Central memory CD8-positive, alpha-beta T cell (primary cell): ENCODE measurements at regions not wholly inside any gene's neighbourhood (a gene's known extent, or its start where the extent isn't known, plus 50 kb on each side); places are given as distances from the start of the nearest gene placed in this dataset.

ENCODE experiments used
- ATAC-seq: fragments of 150-1000 bp; cut with Tn5 transposase; replicated peaks from 2 replicates; pipeline ENCODE4 v1.10.0; 2022; ENCODE audit warnings: mild to moderate bottlenecking, moderate FRiP score, moderate number of reproducible peaks; ENCODE audit not compliant: poor library complexity, severe bottlenecking; ENCODE audit errors: extremely low read depth
- DNase-seq, 2 donors: peaks; one replicate each; pipeline ENCODE4 v3.0.0; 2021; ENCODE audit warnings: low spot score in 2 of 2
- H3K27ac Mint-ChIP-seq: one replicate; pipeline ENCODE4 v1.8.0; 2022; ENCODE audit warnings: low read depth, mild to moderate bottlenecking, moderate library complexity, mixed read lengths
- H3K27me3 Mint-ChIP-seq: one replicate; pipeline ENCODE4 v1.8.0; 2022; ENCODE audit warnings: mixed read lengths
- H3K36me3 Mint-ChIP-seq: one replicate; pipeline ENCODE4 v1.8.0; 2022; ENCODE audit warnings: mild to moderate bottlenecking, moderate library complexity, mixed read lengths; ENCODE audit not compliant: insufficient read depth
- H3K4me1 Mint-ChIP-seq: one replicate; pipeline ENCODE4 v1.8.0; 2022; ENCODE audit warnings: mixed read lengths
- H3K4me3 Mint-ChIP-seq: one replicate; pipeline ENCODE4 v1.8.0; 2022; ENCODE audit warnings: mild to moderate bottlenecking, moderate library complexity, mixed read lengths
- H3K9me3 Mint-ChIP-seq: one replicate; pipeline ENCODE4 v1.8.0; 2022; ENCODE audit warnings: mixed read lengths

DNA sequence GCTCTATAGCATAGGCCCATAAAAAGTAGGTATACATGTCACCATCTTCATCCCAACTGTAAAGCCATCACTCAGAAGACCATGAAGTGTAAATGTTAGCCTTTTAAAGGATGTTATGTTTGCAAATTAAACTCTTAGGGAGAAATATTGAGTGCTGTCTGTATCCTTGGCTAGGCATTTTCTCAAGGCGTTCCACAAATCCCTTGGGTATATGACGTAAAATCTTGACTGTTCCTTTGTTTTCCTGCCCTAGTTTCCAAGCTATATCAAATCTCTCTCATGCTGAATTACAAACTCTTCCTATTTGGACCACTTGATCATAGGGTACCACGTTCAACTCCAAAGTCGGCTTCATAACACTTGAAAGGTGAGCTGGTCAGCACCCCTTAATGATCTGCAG lies 486.2 kb downstream of the HDGFL1 start:
- Mint-ChIP-seq H3K27me3 (no peaks in the 10 kb centered on the region), H3K36me3 (no peaks in the 10 kb centered on the region), H3K9me3 (peaks cover 12% of the 10 kb centered on the region), H3K4me3 (no peak overlapping the region), H3K4me1 (no peaks in the 10 kb centered on the region), H3K27ac (no peak overlapping the region)
- ATAC-seq (no peak), DNase-seq (no peak)

DNA sequence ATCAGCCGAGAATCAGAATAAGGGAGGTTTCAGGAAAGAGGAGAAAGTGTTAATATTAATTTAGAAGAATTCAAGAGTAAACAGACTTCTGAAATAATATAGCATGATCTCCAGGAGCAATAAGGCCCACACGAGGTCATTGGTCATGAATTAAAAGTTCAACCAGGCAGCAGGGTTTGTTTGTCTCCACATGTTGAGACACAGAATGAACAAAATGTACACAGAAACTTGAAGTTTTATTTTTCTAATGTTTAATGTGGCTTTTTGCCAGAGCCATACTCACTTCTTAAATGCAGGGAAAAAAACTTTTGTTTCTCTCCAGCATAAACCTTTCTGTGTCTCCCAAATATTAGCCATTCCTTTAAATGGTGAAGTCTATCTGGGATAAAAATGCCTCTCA lies 504.5 kb downstream of the HDGFL1 start:
- H3K4me1 Mint-ChIP-seq, result no peaks in the 10 kb centered on the region
- H3K4me3 Mint-ChIP-seq, result no peak overlapping the region
- no peak overlapping the region for H3K27ac Mint-ChIP-seq
- no peaks in the 10 kb centered on the region for H3K27me3 Mint-ChIP-seq
- ATAC-seq (no peak), DNase-seq (no peak)
- H3K9me3 Mint-ChIP-seq, result peaks cover 15% of the 10 kb centered on the region
- H3K36me3 Mint-ChIP-seq, result no peaks in the 10 kb centered on the region

DNA sequence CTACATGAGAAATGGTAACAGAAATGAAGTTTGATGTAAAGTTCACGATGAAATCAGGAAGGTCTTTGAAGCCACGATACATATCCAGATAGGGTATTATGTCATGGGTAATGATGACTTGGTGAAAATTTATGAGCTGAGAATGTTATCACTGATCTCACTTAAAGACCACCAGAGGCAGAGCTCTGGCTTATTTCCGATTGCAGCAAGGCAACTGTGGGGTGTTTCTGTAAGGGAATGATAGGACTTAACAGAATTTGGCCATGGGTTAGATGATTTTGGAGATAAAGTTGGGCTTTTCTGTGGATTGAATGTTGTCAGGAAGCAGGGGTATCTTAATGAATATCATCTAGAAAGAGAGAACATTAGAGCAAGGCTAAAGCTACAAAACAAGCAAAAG lies 508.4 kb downstream of the HDGFL1 start:
- H3K9me3 Mint-ChIP-seq, result peaks cover 14% of the 10 kb centered on the region
- no peak overlapping the region for H3K27ac Mint-ChIP-seq
- no peaks in the 10 kb centered on the region for H3K4me1 Mint-ChIP-seq
- H3K4me3 Mint-ChIP-seq, result no peak overlapping the region
- no peak for DNase-seq
- ATAC-seq, result no peak
- no peaks in the 10 kb centered on the region for H3K27me3 Mint-ChIP-seq
- no peaks in the 10 kb centered on the region for H3K36me3 Mint-ChIP-seq

DNA sequence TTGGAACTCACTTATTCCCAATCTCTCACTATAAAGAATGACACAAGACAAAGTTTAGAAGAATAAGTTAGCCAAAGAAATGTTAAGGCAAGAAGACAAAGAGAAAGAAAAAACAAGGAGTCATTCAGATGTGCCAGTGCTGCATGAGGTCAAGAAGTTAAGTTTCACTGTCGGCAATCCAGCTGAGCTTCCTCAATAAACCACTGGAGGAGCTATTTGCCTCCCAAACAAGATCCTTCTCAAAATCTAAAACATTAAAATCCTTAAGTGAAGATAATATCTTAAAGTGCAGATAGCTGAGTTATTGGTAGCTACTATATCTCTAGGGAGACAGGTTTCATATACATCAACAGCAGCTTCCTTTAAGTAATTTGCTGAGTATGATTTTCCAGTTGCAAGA lies 512.3 kb downstream of the HDGFL1 start:
- Mint-ChIP-seq H3K27me3 (no peaks in the 10 kb centered on the region), H3K9me3 (peaks cover 4% of the 10 kb centered on the region)

DNA sequence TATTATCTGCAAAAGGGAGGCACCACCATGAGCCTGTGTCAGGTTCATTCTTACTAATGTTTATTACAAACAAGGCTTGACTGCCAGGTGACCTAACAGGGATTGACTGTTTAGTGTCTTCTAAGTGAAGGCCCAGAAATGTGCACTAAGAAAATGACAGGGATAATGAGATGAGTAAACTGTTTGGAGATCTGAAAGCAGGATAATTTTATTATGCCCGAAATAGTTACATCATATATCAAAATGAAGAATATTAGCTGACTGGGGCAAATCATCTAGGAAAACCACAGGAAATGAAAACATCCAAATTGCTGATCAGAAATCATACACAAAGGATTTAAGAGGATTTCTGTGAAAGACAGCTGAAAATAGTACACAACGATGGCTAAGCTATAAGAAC lies 516.7 kb downstream of the HDGFL1 start:
- no peaks in the 10 kb centered on the region for H3K27me3 Mint-ChIP-seq
- H3K4me1 Mint-ChIP-seq, result no peaks in the 10 kb centered on the region
- H3K4me3 Mint-ChIP-seq, result no peak overlapping the region
- no peak for ATAC-seq
- no peak overlapping the region for H3K27ac Mint-ChIP-seq
- no peak for DNase-seq
- H3K9me3 Mint-ChIP-seq, result peaks cover 13% of the 10 kb centered on the region
- no peaks in the 10 kb centered on the region for H3K36me3 Mint-ChIP-seq

More for the DNA sequence above, 512.3 kb downstream of the HDGFL1 start:
- ATAC-seq, result no peak
- no peak overlapping the region for H3K4me3 Mint-ChIP-seq
- no peaks in the 10 kb centered on the region for H3K4me1 Mint-ChIP-seq
- H3K27ac Mint-ChIP-seq, result no peak overlapping the region
- no peak for DNase-seq
- H3K36me3 Mint-ChIP-seq, result no peaks in the 10 kb centered on the region

DNA sequence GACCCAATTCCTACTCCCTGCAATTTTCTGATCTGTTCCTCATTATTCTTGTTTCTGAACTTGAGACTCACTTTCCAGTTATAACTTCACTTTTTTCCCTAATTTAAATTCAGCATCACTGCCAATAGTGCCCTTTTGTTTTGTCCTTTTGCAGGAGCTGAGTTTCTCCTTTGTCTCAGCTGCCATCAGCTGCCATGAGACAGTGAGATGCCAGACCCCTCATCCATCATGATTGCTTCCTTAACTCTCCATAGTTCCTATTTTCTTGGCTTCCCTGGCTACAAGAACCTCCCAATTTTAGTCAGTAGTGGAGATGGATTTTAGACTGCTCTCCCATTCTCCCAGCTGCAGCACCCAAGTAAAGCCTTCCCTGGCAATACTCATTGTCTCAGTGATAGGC lies 518.1 kb downstream of the HDGFL1 start:
- ATAC-seq, result no peak
- H3K36me3 Mint-ChIP-seq, result no peaks in the 10 kb centered on the region

DNA sequence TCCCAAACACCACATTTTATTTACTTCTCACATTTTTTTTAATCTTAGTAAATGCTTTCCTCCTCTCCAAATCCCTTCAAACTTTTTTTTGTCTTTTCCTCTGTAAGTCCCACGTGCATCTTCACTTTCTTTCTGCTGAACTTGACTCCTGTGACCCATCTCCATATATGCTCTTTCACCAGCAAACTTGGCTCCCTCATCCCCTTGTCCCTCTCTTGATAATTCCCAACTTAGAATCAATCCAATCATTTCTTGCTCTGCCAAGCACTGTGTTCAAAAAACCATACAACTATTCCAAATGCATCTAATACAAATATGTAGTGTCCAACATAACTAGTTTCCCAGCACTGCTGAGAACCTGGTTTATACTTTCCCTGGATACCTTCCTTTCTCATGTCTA lies 519.4 kb downstream of the HDGFL1 start:
- H3K27ac Mint-ChIP-seq, result no peak overlapping the region
- H3K9me3 Mint-ChIP-seq, result peaks cover 18% of the 10 kb centered on the region
- H3K27me3 Mint-ChIP-seq, result no peaks in the 10 kb centered on the region
- ATAC-seq (no peak), DNase-seq (no peak)
- no peak overlapping the region for H3K4me3 Mint-ChIP-seq
- H3K36me3 Mint-ChIP-seq, result no peaks in the 10 kb centered on the region
- H3K4me1 Mint-ChIP-seq, result no peaks in the 10 kb centered on the region

More for the DNA sequence above, 518.1 kb downstream of the HDGFL1 start:
- Mint-ChIP-seq H3K9me3 (peaks cover 18% of the 10 kb centered on the region), H3K4me1 (no peaks in the 10 kb centered on the region), H3K4me3 (no peak overlapping the region), H3K27ac (no peak overlapping the region), H3K27me3 (no peaks in the 10 kb centered on the region)
- DNase-seq, result no peak

DNA sequence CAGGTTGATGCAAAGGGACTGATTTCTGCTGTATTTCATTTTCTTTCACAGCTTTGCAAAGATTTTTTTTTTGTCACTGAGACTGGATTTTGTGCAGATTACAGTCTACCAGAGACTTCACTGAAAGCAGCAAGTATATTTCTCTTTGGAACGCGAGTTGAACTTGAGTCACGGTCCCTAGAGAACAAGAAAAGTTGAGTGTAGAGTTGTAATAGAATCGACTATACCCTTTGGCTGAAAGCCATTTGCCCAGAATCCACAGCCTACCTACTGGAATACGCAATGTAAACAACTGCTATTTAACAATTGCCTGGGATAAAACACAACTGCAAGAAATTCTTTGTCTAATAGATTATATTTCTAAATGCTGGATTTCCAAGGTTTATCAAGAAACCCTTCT lies 520.6 kb downstream of the HDGFL1 start:
- Mint-ChIP-seq H3K4me1 (no peaks in the 10 kb centered on the region), H3K36me3 (no peaks in the 10 kb centered on the region), H3K4me3 (no peak overlapping the region), H3K9me3 (peaks cover 24% of the 10 kb centered on the region), H3K27me3 (no peaks in the 10 kb centered on the region), H3K27ac (no peak overlapping the region)
- DNase-seq (no peak), ATAC-seq (no peak)

DNA sequence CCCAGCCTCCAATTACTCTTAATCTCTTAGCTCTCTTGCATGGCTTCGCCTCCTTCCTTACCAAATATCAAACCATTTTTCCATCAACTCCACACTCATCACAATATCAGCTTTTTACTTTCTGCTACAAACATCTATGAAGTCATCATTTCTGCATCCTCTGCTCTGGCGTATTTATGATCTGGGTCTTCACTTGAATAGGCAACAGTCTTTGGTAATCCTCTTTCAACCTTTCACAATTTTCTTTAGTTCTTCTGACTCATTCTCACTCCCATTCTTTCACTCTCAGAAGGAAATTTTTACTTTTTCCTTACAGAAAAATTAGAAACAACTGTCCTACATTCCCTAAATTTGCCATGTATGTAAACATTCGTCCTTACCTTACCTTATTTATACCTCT lies 522.4 kb downstream of the HDGFL1 start:
- no peaks in the 10 kb centered on the region for H3K27me3 Mint-ChIP-seq
- H3K27ac Mint-ChIP-seq, result no peak overlapping the region
- H3K9me3 Mint-ChIP-seq, result peaks cover 27% of the 10 kb centered on the region
- DNase-seq (no peak), ATAC-seq (no peak)
- H3K4me1 Mint-ChIP-seq, result no peaks in the 10 kb centered on the region
- no peaks in the 10 kb centered on the region for H3K36me3 Mint-ChIP-seq
- H3K4me3 Mint-ChIP-seq, result no peak overlapping the region

DNA sequence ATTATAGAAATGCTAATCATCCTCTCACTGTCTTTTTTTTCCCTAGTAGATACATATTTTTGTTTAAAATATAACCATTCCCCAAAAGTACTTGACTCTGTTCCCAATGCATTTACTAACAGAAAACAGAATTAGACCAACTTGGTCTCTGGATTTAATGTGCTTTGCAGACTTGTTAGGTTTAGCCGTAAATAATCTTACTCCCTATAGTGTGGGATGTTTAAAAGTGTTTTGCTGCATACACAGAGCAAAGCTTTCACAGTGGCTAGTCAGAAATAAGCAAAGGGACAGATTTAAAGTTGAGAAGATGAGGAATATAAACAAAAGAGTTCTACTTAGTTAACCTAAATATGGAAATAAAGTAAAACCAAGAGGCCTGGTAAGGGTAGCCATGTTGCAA lies 527.5 kb downstream of the HDGFL1 start:
- H3K36me3 Mint-ChIP-seq, result no peaks in the 10 kb centered on the region
- peaks cover 16% of the 10 kb centered on the region for H3K9me3 Mint-ChIP-seq
- H3K4me3 Mint-ChIP-seq, result no peak overlapping the region
- no peaks in the 10 kb centered on the region for H3K27me3 Mint-ChIP-seq
- no peak for DNase-seq
- no peak for ATAC-seq
- no peaks in the 10 kb centered on the region for H3K4me1 Mint-ChIP-seq
- H3K27ac Mint-ChIP-seq, result no peak overlapping the region

DNA sequence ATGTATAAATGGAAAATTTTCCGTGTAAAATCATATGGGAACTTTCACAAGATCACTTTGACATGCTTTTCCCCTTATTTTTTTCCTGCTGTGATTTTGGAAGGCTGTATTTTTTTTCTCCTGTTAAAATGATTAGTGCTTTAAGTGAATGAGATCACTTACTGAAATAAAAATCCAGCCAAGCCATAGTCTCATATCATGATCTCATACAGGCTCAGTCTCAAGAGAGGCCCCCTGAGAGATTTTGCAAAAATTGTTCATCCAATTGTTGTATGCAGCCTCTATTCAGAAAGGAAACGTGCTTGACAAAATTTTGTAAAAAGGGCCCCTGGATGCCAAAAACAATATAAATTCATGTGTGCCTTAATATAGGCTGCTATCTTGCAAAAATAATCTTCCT lies 528.2 kb downstream of the HDGFL1 start:
- Mint-ChIP-seq H3K36me3 (no peaks in the 10 kb centered on the region), H3K27ac (no peak overlapping the region), H3K4me1 (no peaks in the 10 kb centered on the region), H3K27me3 (no peaks in the 10 kb centered on the region), H3K4me3 (no peak overlapping the region), H3K9me3 (peaks cover 15% of the 10 kb centered on the region)
- DNase-seq (no peak), ATAC-seq (no peak)

DNA sequence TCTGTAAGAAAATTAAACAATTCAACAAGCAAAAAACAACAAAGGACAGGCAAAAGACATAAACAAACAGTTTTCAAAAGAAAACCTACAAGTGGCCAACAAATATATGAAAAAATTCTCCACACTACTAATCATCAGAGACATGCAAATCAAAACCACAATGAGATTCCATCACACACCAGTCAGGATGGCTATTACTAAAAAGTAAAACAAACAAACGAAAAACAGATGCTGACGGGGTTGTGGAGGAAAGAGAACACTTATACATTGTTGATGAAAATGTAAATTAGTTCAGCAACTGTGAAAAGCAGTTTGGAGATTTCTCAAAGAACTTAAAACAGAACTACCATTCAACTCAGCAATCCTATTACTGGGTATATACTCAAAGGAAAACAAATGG lies 537.6 kb downstream of the HDGFL1 start:
- Mint-ChIP-seq H3K27ac (no peak overlapping the region), H3K4me3 (no peak overlapping the region), H3K27me3 (no peaks in the 10 kb centered on the region), H3K36me3 (no peaks in the 10 kb centered on the region), H3K9me3 (peaks cover 26% of the 10 kb centered on the region), H3K4me1 (no peaks in the 10 kb centered on the region)
- no peak for DNase-seq
- ATAC-seq, result no peak

DNA sequence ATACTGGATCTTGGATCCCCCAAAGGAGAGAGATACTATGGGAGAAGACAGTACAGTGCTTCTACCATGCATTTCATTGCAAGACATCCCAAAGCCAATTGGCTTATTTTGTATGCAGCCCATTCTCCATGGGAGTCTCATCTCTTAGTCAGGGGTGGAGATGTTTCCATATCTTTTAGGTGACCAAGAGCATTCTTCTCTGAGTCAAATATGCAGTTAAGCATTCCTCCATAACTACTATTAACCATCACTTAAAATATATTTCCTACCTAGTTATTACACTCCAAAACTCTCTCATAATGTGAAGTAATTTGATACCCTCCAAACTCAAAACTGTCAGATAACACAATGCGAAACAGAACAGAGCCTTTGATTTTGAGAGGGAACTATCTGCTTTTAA lies 542.6 kb downstream of the HDGFL1 start:
- H3K36me3 Mint-ChIP-seq, result no peaks in the 10 kb centered on the region
- no peaks in the 10 kb centered on the region for H3K4me1 Mint-ChIP-seq
- ATAC-seq, result no peak
- no peak for DNase-seq
- H3K4me3 Mint-ChIP-seq, result no peak overlapping the region
- H3K9me3 Mint-ChIP-seq, result peaks cover 27% of the 10 kb centered on the region
- no peaks in the 10 kb centered on the region for H3K27me3 Mint-ChIP-seq
- H3K27ac Mint-ChIP-seq, result no peak overlapping the region
